H1 (cell line): ENCODE measurements at regions not wholly inside any gene's neighbourhood (a gene's known extent, or its start where the extent isn't known, plus 50 kb on each side); places are given as distances from the start of the nearest gene placed in this dataset.

ENCODE experiments used
- CTCF ChIA-PET: fragments of 300-600 bp; sonication (Branson Sonifier 250); formaldehyde crosslinking; loops from one replicate; lab custom pipeline; 2021; ENCODE audit not compliant: partially characterized antibody; lab: Charles Lee
- POLR2A ChIA-PET: fragments of 300-600 bp; sonication (Branson Sonifier 250); formaldehyde crosslinking; loops from one replicate; lab custom pipeline; 2021; ENCODE audit warnings: inconsistent platforms; ENCODE audit not compliant: partially characterized antibody; lab: Charles Lee
- DNase-seq, 2 experiments: peaks; one replicate each; pipeline versions ENCODE4 v3.0.0 to v3.0.0-alpha.2; 2010 to 2022; ENCODE audit warnings: low spot score in 2 of 2, low read depth in 1 of 2, mixed read lengths in 1 of 2
- FAIRE-seq: peaks from 2 replicates; lab custom pipeline; 2011; peaks lifted over from hg19 to GRCh38; lab: Jason Lieb, UNC
- H2AFZ ChIP-seq: 2 replicates; pipeline ENCODE4 v1.8.1; 2012; ENCODE audit warnings: low read length, inconsistent platforms
- H2AK5ac ChIP-seq: 2 replicates; pipeline ENCODE4 v1.6.1; 2013; ENCODE audit warnings: low read depth, low read length
- H2BK120ac ChIP-seq: replicated peaks from 2 replicates; pipeline ENCODE3; 2013; ENCODE audit warnings: low read depth, low read length, inconsistent platforms
- H2BK12ac ChIP-seq: 2 replicates; pipeline ENCODE4 v1.6.1; 2013; ENCODE audit warnings: low read depth, low read length
- H2BK15ac ChIP-seq: 2 replicates; pipeline ENCODE4 v1.6.1; 2013; ENCODE audit warnings: low read length
- H2BK20ac ChIP-seq: 2 replicates; pipeline ENCODE4 v1.6.1; 2013; ENCODE audit warnings: low read length
- H2BK5ac ChIP-seq: 2 replicates; pipeline ENCODE4 v1.6.1; 2013; ENCODE audit warnings: low read depth, low read length
- H3K14ac ChIP-seq: 2 replicates; pipeline ENCODE4 v1.6.1; 2013; ENCODE audit warnings: inconsistent platforms; ENCODE audit not compliant: insufficient read length
- H3K18ac ChIP-seq: 2 replicates; pipeline ENCODE4 v1.6.1; 2013; ENCODE audit warnings: low read length; ENCODE audit errors: extremely low read depth
- H3K23ac ChIP-seq: 2 replicates; pipeline ENCODE4 v1.6.1; 2013; ENCODE audit warnings: inconsistent platforms; ENCODE audit not compliant: insufficient read length
- H3K23me2 ChIP-seq: 2 replicates; pipeline ENCODE4 v1.6.1; 2013; ENCODE audit warnings: low read depth, low read length
- H3K27ac ChIP-seq: 2 replicates; pipeline ENCODE4 v1.6.1; 2011; ENCODE audit warnings: low read depth, low read length, inconsistent platforms
- H3K27me3 ChIP-seq, 4 experiments: replicated peaks in 1 of 4; 1 replicate in 1 of 4; 2 replicates in 3 of 4; pipeline versions ENCODE4 v1.6.1 to v1.8.1; 2011 to 2013; ENCODE audit warnings: low read length in 3 of 4, mild to moderate bottlenecking in 3 of 4, inconsistent platforms in 2 of 4, mixed read lengths in 2 of 4, moderate library complexity in 1 of 4; ENCODE audit not compliant: control insufficient read depth in 3 of 4, insufficient read depth in 3 of 4; ENCODE audit errors: extremely low read depth in 1 of 4
- H3K36me3 ChIP-seq, 4 experiments: 2 replicates each; pipeline versions ENCODE4 v1.6.1 to v1.8.1; 2011 to 2013; ENCODE audit warnings: mild to moderate bottlenecking in 4 of 4, low read length in 3 of 4, moderate library complexity in 2 of 4, control low read depth in 1 of 4, inconsistent platforms in 1 of 4; ENCODE audit not compliant: insufficient read depth in 4 of 4, control insufficient read depth in 2 of 4
- H3K4ac ChIP-seq: replicated peaks from 2 replicates; pipeline ENCODE3; 2013; ENCODE audit warnings: low read length, low read depth, mixed read lengths, inconsistent platforms; ENCODE audit not compliant: insufficient read length
- H3K4me1 ChIP-seq, 4 experiments: replicated peaks in 1 of 4; 1 replicate in 1 of 4; 2 replicates in 3 of 4; pipeline versions ENCODE4 v1.6.1 to v1.8.1; 2011 to 2013; ENCODE audit warnings: low read length in 3 of 4, inconsistent platforms in 2 of 4, mixed read lengths in 1 of 4; ENCODE audit not compliant: insufficient read depth in 4 of 4, control insufficient read depth in 3 of 4
- H3K4me2 ChIP-seq, 2 experiments: 2 replicates each; pipeline versions ENCODE4 v1.6.1 to v1.8.1; 2011 to 2013; ENCODE audit warnings: low read depth in 2 of 2, low read length in 2 of 2, control low read depth in 1 of 2, inconsistent platforms in 1 of 2, mild to moderate bottlenecking in 1 of 2; ENCODE audit not compliant: insufficient read depth in 1 of 2
- H3K4me3 ChIP-seq, 4 experiments: fragments of 200-600, 300-600 bp in 1 of 4; sonication (generic), shearing (Covaris generic), sonication (Bioruptor Twin) in 1 of 4; 2 replicates each; pipeline versions ENCODE4 v1.5.1 to v1.8.1; 2011 to 2016; ENCODE audit warnings: low read length in 4 of 4, low read depth in 3 of 4, control low read depth in 2 of 4, inconsistent platforms in 2 of 4, mild to moderate bottlenecking in 2 of 4, mixed read lengths in 1 of 4, moderate library complexity in 1 of 4; ENCODE audit not compliant: insufficient read depth in 2 of 4; ENCODE audit errors: extremely low read depth in 1 of 4
- H3K56ac ChIP-seq: replicated peaks from 2 replicates; pipeline ENCODE3; 2013; ENCODE audit warnings: low read depth, mild to moderate bottlenecking, mixed read lengths, low read length, inconsistent platforms; ENCODE audit not compliant: insufficient read length
- H3K79me1 ChIP-seq: 2 replicates; pipeline ENCODE4 v1.6.1; 2013; ENCODE audit warnings: low read depth, low read length, control low read depth
- H3K79me2 ChIP-seq, 2 experiments: 2 replicates each; pipeline versions ENCODE4 v1.6.1 to v1.8.1; 2012 to 2013; ENCODE audit warnings: low read length in 2 of 2, mild to moderate bottlenecking in 2 of 2, inconsistent platforms in 1 of 2; ENCODE audit not compliant: insufficient read depth in 2 of 2, control insufficient read depth in 1 of 2
- H3K9ac ChIP-seq, 4 experiments: replicated peaks in 1 of 4; 1 replicate in 1 of 4; 2 replicates in 3 of 4; pipeline versions ENCODE4 v1.6.1 to v1.8.1; 2011 to 2013; ENCODE audit warnings: low read depth in 3 of 4, low read length in 3 of 4, control low read depth in 2 of 4, mild to moderate bottlenecking in 2 of 4, moderate library complexity in 2 of 4, inconsistent platforms in 1 of 4; ENCODE audit errors: extremely low read depth in 1 of 4
- H3K9me3 ChIP-seq, 2 experiments: 2 replicates each; pipeline versions ENCODE4 v1.6.1 to v1.8.1; 2012 to 2013; ENCODE audit warnings: mild to moderate bottlenecking in 2 of 2, moderate library complexity in 2 of 2, control low read depth in 1 of 2, inconsistent platforms in 1 of 2, low read depth in 1 of 2, low read length in 1 of 2, mixed read lengths in 1 of 2; ENCODE audit not compliant: insufficient read depth in 2 of 2
- H4K20me1 ChIP-seq, 2 experiments: replicated peaks in 1 of 2; 2 replicates each; pipeline versions ENCODE3 to v1.8.1; 2011 to 2013; ENCODE audit warnings: inconsistent platforms in 2 of 2, low read length in 2 of 2, mild to moderate bottlenecking in 1 of 2; ENCODE audit not compliant: insufficient read depth in 2 of 2, control insufficient read depth in 1 of 2
- H4K5ac ChIP-seq: 2 replicates; pipeline ENCODE4 v1.6.1; 2013; ENCODE audit warnings: low read length, low read depth, mixed read lengths, inconsistent platforms; ENCODE audit not compliant: insufficient read length
- H4K8ac ChIP-seq: 2 replicates; pipeline ENCODE4 v1.8.0; 2013; ENCODE audit warnings: mild to moderate bottlenecking, moderate library complexity, low read length, inconsistent platforms; ENCODE audit not compliant: insufficient read depth; ENCODE audit errors: extremely low read depth
- H4K91ac ChIP-seq: replicated peaks from 2 replicates; pipeline ENCODE3; 2013; ENCODE audit warnings: low read length, mixed read lengths, inconsistent platforms; ENCODE audit not compliant: insufficient read length
- BCL11A ChIP-seq, 2 experiments: IDR thresholded peaks; one replicate each; pipeline ENCODE4 v1.6.1; 2011; ENCODE audit warnings: low read depth in 2 of 2, low read length in 2 of 2, mild to moderate bottlenecking in 2 of 2
- CBX8 ChIP-seq: fragments of 300-800, 300-1000 bp; sonication (generic); IDR thresholded peaks from 2 replicates; pipeline ENCODE4 v1.7.1; 2016; ENCODE audit warnings: low read depth, low read length, borderline replicate concordance
- CHD1 ChIP-seq: IDR thresholded peaks from 2 replicates; pipeline ENCODE4 v1.6.1; 2012; ENCODE audit warnings: low read depth, low read length, improper control_type of control experiment
- E2F6 ChIP-seq: IDR thresholded peaks from 2 replicates; pipeline ENCODE4 v1.6.1; 2012; ENCODE audit warnings: inconsistent platforms
- EGR1 ChIP-seq: IDR thresholded peaks from 2 replicates; pipeline ENCODE4 v1.6.1; 2011; ENCODE audit warnings: low read depth, low read length, borderline replicate concordance
- EZH2 ChIP-seq: fragments of 200-600 bp; sonication (generic); IDR thresholded peaks from 2 replicates; pipeline ENCODE4 v1.7.1; 2012; ENCODE audit warnings: low read depth, mild to moderate bottlenecking, moderate library complexity, low read length, inconsistent platforms; ENCODE audit not compliant: severe bottlenecking
- HDAC6 ChIP-seq: IDR thresholded peaks from one replicate; pipeline ENCODE4 v1.7.1; 2012; ENCODE audit warnings: low read depth, mild to moderate bottlenecking, inconsistent platforms, low read length, moderate library complexity
- KDM1A ChIP-seq: fragments of 200-600, 300-600 bp; sonication (generic); IDR thresholded peaks from 2 replicates; pipeline ENCODE4 v1.7.1; 2016; ENCODE audit warnings: mild to moderate bottlenecking, low read length, borderline replicate concordance
- MAFK ChIP-seq: IDR thresholded peaks from 2 replicates; pipeline ENCODE4 v1.6.1; 2012; ENCODE audit warnings: low read depth, mild to moderate bottlenecking, improper control_type of control experiment, low read length
- POLR2A ChIP-seq, 2 experiments: IDR thresholded peaks; 1 replicate in 1 of 2; 2 replicates in 1 of 2; pipeline ENCODE4 v1.6.1; 2011; ENCODE audit warnings: low read depth in 2 of 2, low read length in 2 of 2, mild to moderate bottlenecking in 2 of 2; ENCODE audit errors: control extremely low read depth in 1 of 2
- SRF ChIP-seq: IDR thresholded peaks from 2 replicates; pipeline ENCODE4 v1.6.1; 2011; ENCODE audit warnings: mild to moderate bottlenecking, low read depth, low read length, moderate library complexity
- WGBS, 2 experiments: shearing (Covaris generic) in 1 of 2; methylation state at CpG; one replicate each; pipeline versions ENCODE4 v1.1.6 to v1.1.7; 2013 to 2015; ENCODE audit warnings: low lambda C conversion rate in 2 of 2, mixed read lengths in 2 of 2, inconsistent platforms in 1 of 2, low coverage in 1 of 2, missing lambda C conversion rate in 1 of 2; ENCODE audit not compliant: insufficient replicate concordance in 2 of 2, insufficient coverage in 1 of 2, insufficient read length in 1 of 2; ENCODE audit errors: extremely low coverage in 1 of 2, missing lambda C conversion rate in 1 of 2; 5-methylcytosine and 5-hydroxymethylcytosine counted together

- H2BK5ac ChIP-seq: no peak overlapping the region
- no peak overlapping the region for H2BK120ac ChIP-seq
- DNase-seq: no peak
- no peak overlapping the region for H3K23ac ChIP-seq
- H3K27me3 ChIP-seq: no peaks in the 10 kb centered on the region
- H2BK12ac ChIP-seq: no peak overlapping the region
- H3K36me3 ChIP-seq: no peaks in the 10 kb centered on the region
- no peak overlapping the region for H2AK5ac ChIP-seq
- H3K27ac ChIP-seq: no peak overlapping the region
- no peak overlapping the region for H2BK15ac ChIP-seq
- WGBS, 2 experiments: 87% methylated on average over 11 of the region's 11 CpGs; no CpG with 5 or more reads in 1 of the 2 experiments
- H2AFZ ChIP-seq: no peak overlapping the region
- no peak overlapping the region for H4K5ac ChIP-seq
- CTCF ChIA-PET: interaction anchor here (1.4 to 1.5 kb wide), 2 partner anchors 12 to 186 kb away, joined by 4 to 10 read pairs; no protein-coding TSS in a partner anchor
- H4K20me1 ChIP-seq: no peaks in the 10 kb centered on the region
- no peak overlapping the region for H4K8ac ChIP-seq
- no peaks in the 10 kb centered on the region for H3K9me3 ChIP-seq
- no peak overlapping the region for H3K4me2 ChIP-seq
- no peak overlapping the region for H4K91ac ChIP-seq
- TF ChIP-seq CHD1 (no peak), E2F6 (no peak), SRF (no peak), MAFK (no peak), POLR2A (IDR thresholded peaks at IDR 0.05; ENCODE audit: control extremely low read depth in 1 of 2, low read depth in 2 of 2, low read length in 2 of 2) (no peak), KDM1A (no peak), HDAC6 (no peak), BCL11A (IDR thresholded peaks at IDR 0.05; ENCODE audit: low read depth in 2 of 2, low read length in 2 of 2) (no peak), CBX8 (no peak), EZH2 (no peak), EGR1 (no peak)
- TF ChIP-seq, all 59 proteins: peak for 0
- Histone ChIP-seq H3K4ac (no peak overlapping the region), H3K56ac (no peak overlapping the region), H3K79me2 (no peaks in the 10 kb centered on the region), H3K9ac (no peak overlapping the region), H3K4me3 (no peak overlapping the region), H3K14ac (no peak overlapping the region), H3K23me2 (no peaks in the 10 kb centered on the region), H2BK20ac (no peak overlapping the region; the same call in 1 of the 2 replicates), H3K18ac (no peak overlapping the region), H3K4me1 (peaks cover 0 to 2% (median 1%) of the 10 kb centered on the region in 4 experiments; a peak in 3 of 7 replicates), H3K79me1 (no peaks in the 10 kb centered on the region)
- FAIRE-seq: no peak
- POLR2A ChIA-PET: no interaction called here
Observed at GRCh38 chr14:34034447-34035176, 83.7 kb upstream of the EGLN3 start.
